Nephron (organoid): ENCODE measurements at regions not wholly inside any gene's neighbourhood (a gene's known extent, or its start where the extent isn't known, plus 50 kb on each side); places are given as distances from the start of the nearest gene placed in this dataset.

ENCODE experiments used
- H3K27ac Mint-ChIP-seq, 3 experiments: 2 replicates each; pipeline ENCODE4 v1.8.0; 2020; ENCODE audit warnings: mixed read lengths in 3 of 3, mild to moderate bottlenecking in 2 of 3, moderate library complexity in 1 of 3
- H3K27me3 Mint-ChIP-seq: 2 replicates; pipeline ENCODE4 v1.8.0; 2021; ENCODE audit warnings: low read depth, mild to moderate bottlenecking, moderate library complexity, mixed read lengths
- H3K36me3 Mint-ChIP-seq: 2 replicates; pipeline ENCODE4 v1.8.0; 2020; ENCODE audit warnings: low read depth, mixed read lengths
- H3K4me1 Mint-ChIP-seq: 2 replicates; pipeline ENCODE4 v1.8.0; 2020; ENCODE audit warnings: mixed read lengths
- H3K4me3 Mint-ChIP-seq, 3 experiments: 2 replicates each; pipeline ENCODE4 v1.8.0; 2020; ENCODE audit warnings: mild to moderate bottlenecking in 3 of 3, mixed read lengths in 3 of 3, moderate library complexity in 2 of 3
- H3K9me3 Mint-ChIP-seq: 2 replicates; pipeline ENCODE4 v1.8.0; 2020; ENCODE audit warnings: mixed read lengths
- TF ChIP-seq, protein P1 (sequence below), 3 experiments: fragments of 200-600 bp; sonication (generic); IDR thresholded peaks; one replicate each; pipeline ENCODE4 v1.5.0; 2021; ENCODE audit warnings: antibody characterized with exemption in 3 of 3; ENCODE audit not compliant: unreplicated experiment in 3 of 3

DNA sequence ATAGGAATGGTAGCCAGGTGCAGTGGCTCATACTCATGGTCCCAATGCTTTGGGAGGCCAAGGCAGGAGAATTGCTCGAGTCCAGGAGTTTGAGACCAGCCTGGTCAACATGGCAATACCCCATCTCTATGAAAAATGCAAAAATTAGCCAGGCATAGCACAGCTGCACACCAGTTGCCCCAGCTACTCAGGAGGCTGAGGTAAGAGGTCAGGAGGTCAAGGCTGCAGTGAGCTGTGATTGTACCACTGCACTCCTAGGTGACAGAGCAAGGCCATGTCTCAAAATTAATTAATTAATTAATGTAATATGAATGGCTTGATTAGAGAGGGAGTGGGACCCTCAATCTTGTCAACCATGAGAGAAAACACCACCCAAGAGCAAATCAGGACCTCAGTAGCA is 198.7 kb upstream of the DUSP10 start:
- H3K36me3 Mint-ChIP-seq, result peaks cover 3% of the 10 kb centered on the region
- H3K27me3 Mint-ChIP-seq, result no peaks in the 10 kb centered on the region
- H3K9me3 Mint-ChIP-seq, result peaks cover 11% of the 10 kb centered on the region
- no peak overlapping the region for H3K27ac Mint-ChIP-seq
- H3K4me1 Mint-ChIP-seq, result no peaks in the 10 kb centered on the region
- no peak overlapping the region for H3K4me3 Mint-ChIP-seq
- TF ChIP-seq, protein P1, sequence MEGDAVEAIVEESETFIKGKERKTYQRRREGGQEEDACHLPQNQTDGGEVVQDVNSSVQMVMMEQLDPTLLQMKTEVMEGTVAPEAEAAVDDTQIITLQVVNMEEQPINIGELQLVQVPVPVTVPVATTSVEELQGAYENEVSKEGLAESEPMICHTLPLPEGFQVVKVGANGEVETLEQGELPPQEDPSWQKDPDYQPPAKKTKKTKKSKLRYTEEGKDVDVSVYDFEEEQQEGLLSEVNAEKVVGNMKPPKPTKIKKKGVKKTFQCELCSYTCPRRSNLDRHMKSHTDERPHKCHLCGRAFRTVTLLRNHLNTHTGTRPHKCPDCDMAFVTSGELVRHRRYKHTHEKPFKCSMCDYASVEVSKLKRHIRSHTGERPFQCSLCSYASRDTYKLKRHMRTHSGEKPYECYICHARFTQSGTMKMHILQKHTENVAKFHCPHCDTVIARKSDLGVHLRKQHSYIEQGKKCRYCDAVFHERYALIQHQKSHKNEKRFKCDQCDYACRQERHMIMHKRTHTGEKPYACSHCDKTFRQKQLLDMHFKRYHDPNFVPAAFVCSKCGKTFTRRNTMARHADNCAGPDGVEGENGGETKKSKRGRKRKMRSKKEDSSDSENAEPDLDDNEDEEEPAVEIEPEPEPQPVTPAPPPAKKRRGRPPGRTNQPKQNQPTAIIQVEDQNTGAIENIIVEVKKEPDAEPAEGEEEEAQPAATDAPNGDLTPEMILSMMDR (IDR thresholded peaks at IDR 0.05; ENCODE audit: unreplicated experiment in 3 of 3), result no peak

GRCh38 chr1:221939607-221940006 is 197.7 kb upstream of the DUSP10 start:
- TF ChIP-seq, protein P1 (IDR thresholded peaks at IDR 0.05; ENCODE audit: unreplicated experiment in 3 of 3), result no peak
- Mint-ChIP-seq H3K27me3 (peaks cover 3% of the 10 kb centered on the region), H3K4me1 (no peaks in the 10 kb centered on the region), H3K36me3 (peaks cover 3% of the 10 kb centered on the region), H3K9me3 (peaks cover 7% of the 10 kb centered on the region), H3K4me3 (no peak overlapping the region), H3K27ac (no peak overlapping the region)

DNA sequence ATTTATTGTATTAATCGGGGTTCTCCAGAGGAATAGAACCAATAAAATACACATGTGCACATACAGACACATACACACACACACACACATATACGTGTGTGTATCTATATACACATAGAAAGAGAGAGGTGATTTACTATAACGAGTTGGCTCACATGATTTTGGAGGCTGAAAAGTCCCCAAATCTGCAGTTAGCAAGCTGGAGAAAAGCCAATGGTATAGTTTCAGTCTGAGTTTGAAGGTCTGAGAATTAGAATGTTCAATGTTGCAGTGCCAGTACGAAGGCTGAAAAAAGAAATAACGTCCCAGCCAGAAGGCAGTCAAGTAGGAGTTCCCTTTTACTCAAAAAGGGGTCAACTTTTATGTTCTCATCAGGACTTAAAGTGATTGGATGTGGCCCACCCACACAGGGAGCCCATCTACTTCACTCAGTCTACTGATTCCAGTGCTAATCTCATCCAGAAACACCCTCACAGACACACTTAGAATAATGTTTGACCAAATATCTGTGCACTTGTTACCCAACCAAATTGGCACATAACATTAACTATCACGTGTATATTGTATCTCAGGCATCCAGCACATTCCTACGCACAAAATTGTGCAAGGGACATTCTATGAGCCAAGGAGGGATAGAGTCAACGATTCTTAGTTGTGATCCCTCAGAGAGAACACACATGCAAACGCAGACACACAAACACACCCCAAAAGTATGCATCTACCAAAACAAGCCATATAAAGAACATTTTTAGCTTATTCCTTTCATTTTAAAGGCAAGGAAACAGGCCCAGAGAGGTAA is 195.5 kb upstream of the DUSP10 start:
- Mint-ChIP-seq H3K4me3 (no peak overlapping the region), H3K27ac (no peak overlapping the region), H3K4me1 (no peaks in the 10 kb centered on the region), H3K36me3 (no peaks in the 10 kb centered on the region), H3K27me3 (peaks cover 3% of the 10 kb centered on the region), H3K9me3 (peaks cover 18% of the 10 kb centered on the region)
- TF ChIP-seq, protein P1 (IDR thresholded peaks at IDR 0.05; ENCODE audit: unreplicated experiment in 3 of 3), result no peak

- Mint-ChIP-seq H3K9me3 (peaks cover 23% of the 10 kb centered on the region), H3K4me3 (no peak overlapping the region), H3K4me1 (no peaks in the 10 kb centered on the region), H3K27ac (no peak overlapping the region), H3K36me3 (no peaks in the 10 kb centered on the region), H3K27me3 (peaks cover 3% of the 10 kb centered on the region)
- TF ChIP-seq, protein P1 (IDR thresholded peaks at IDR 0.05; ENCODE audit: unreplicated experiment in 3 of 3), result no peak
These were observed 191.9 kb upstream of the DUSP10 start for GRCh38 chr1:221933814-221934213.

DNA sequence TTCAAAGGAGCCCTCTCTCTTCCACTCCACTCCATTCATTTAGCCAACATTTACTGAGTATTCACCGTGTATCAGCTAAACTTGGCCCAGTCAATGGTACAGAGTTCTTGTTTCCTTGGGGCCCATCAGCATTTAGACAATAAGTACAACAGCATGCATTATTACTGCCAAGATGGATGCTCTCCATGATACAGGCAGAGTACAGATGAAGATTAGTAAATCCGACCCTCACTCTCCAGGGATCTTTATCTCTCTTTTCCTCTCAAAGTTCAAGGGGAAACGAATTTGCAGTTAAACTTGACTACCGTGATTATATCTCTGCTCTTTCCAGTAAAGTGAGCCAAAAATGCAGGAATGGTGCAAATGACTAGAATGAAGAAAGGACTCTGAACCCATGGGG is 184.6 kb upstream of the DUSP10 start:
- TF ChIP-seq, protein P1 (IDR thresholded peaks at IDR 0.05; ENCODE audit: unreplicated experiment in 3 of 3), result no peak
- H3K27ac Mint-ChIP-seq, result no peak overlapping the region
- H3K4me1 Mint-ChIP-seq, result no peaks in the 10 kb centered on the region
- no peak overlapping the region for H3K4me3 Mint-ChIP-seq
- H3K9me3 Mint-ChIP-seq, result peaks cover 12% of the 10 kb centered on the region
- no peaks in the 10 kb centered on the region for H3K27me3 Mint-ChIP-seq
- H3K36me3 Mint-ChIP-seq, result no peaks in the 10 kb centered on the region

GRCh38 chr1:221925947-221926346 is 184.1 kb upstream of the DUSP10 start:
- Mint-ChIP-seq H3K4me3 (no peak overlapping the region), H3K27ac (no peak overlapping the region), H3K36me3 (no peaks in the 10 kb centered on the region), H3K27me3 (no peaks in the 10 kb centered on the region), H3K4me1 (no peaks in the 10 kb centered on the region), H3K9me3 (peaks cover 12% of the 10 kb centered on the region)
- TF ChIP-seq, protein P1 (IDR thresholded peaks at IDR 0.05; ENCODE audit: unreplicated experiment in 3 of 3), result no peak
